ENCODE measurements at regions not wholly inside any gene's neighbourhood (a gene's known extent, or its start where the extent isn't known, plus 50 kb on each side); places are given as distances from the start of the nearest gene placed in this dataset.

- DNase-seq (ENCODE audit: low read depth in 2 of 2), result no peak
Observed at GRCh38 chr18:25724997-25725396, 365.4 kb downstream of the SS18 start.

GRCh38 chr18:25724121-25724520 lies 366.3 kb downstream of the SS18 start:
- DNase-seq (ENCODE audit: low read depth in 2 of 2), result no peak

GRCh38 chr18:25713103-25713502 lies 361.1 kb upstream of the ZNF521 start:
- no peak for DNase-seq (ENCODE audit: low read depth in 2 of 2)

- DNase-seq (ENCODE audit: low read depth in 2 of 2), result no peak
Observed at GRCh38 chr18:25710981-25711380, 359.0 kb upstream of the ZNF521 start.

GRCh38 chr18:25705650-25706049 lies 353.7 kb upstream of the ZNF521 start:
- DNase-seq (ENCODE audit: low read depth in 2 of 2), result no peak

GRCh38 chr18:25704494-25704893 lies 352.5 kb upstream of the ZNF521 start:
- DNase-seq (ENCODE audit: low read depth in 2 of 2), result no peak

- no peak for DNase-seq (ENCODE audit: low read depth in 2 of 2)
Observed at GRCh38 chr18:25704071-25704470, 352.1 kb upstream of the ZNF521 start.

GRCh38 chr18:25701821-25702220 lies 349.9 kb upstream of the ZNF521 start:
- no peak for DNase-seq (ENCODE audit: low read depth in 2 of 2)

GRCh38 chr18:25686960-25687500 lies 335.1 kb upstream of the ZNF521 start:
- no peak for DNase-seq (ENCODE audit: low read depth in 2 of 2)

- DNase-seq (ENCODE audit: low read depth in 2 of 2), result no peak
Observed at GRCh38 chr18:25685088-25685487, 333.1 kb upstream of the ZNF521 start.

GRCh38 chr18:25679491-25679890 lies 327.5 kb upstream of the ZNF521 start:
- DNase-seq (ENCODE audit: low read depth in 2 of 2), result no peak

- no peak for DNase-seq (ENCODE audit: low read depth in 2 of 2)
Observed at GRCh38 chr18:25678221-25678620, 326.3 kb upstream of the ZNF521 start.

- DNase-seq (ENCODE audit: low read depth in 2 of 2), result no peak
Observed at GRCh38 chr18:25675123-25675850, 323.3 kb upstream of the ZNF521 start.

GRCh38 chr18:25674183-25674582 lies 322.2 kb upstream of the ZNF521 start:
- no peak for DNase-seq (ENCODE audit: low read depth in 2 of 2)

- DNase-seq (ENCODE audit: low read depth in 2 of 2), result no peak
Observed at GRCh38 chr18:25672490-25672889, 320.5 kb upstream of the ZNF521 start.

GRCh38 chr18:25669741-25670140 lies 317.8 kb upstream of the ZNF521 start:
- DNase-seq (ENCODE audit: low read depth in 2 of 2), result no peak

GRCh38 chr18:25662272-25662671 lies 310.3 kb upstream of the ZNF521 start:
- no peak for DNase-seq (ENCODE audit: low read depth in 2 of 2)

GRCh38 chr18:25661831-25662230 lies 309.9 kb upstream of the ZNF521 start:
- DNase-seq (ENCODE audit: low read depth in 2 of 2), result no peak

- DNase-seq (ENCODE audit: low read depth in 2 of 2), result no peak
Observed at GRCh38 chr18:25659541-25659940, 307.6 kb upstream of the ZNF521 start.

- no peak for DNase-seq (ENCODE audit: low read depth in 2 of 2)
Observed at GRCh38 chr18:25658476-25658875, 306.5 kb upstream of the ZNF521 start.

GRCh38 chr18:25651553-25651952 lies 299.6 kb upstream of the ZNF521 start:
- no peak for DNase-seq (ENCODE audit: low read depth in 2 of 2)

- no peak for DNase-seq (ENCODE audit: low read depth in 2 of 2)
Observed at GRCh38 chr18:25650201-25650941, 298.4 kb upstream of the ZNF521 start.

GRCh38 chr18:25648716-25649260 lies 296.8 kb upstream of the ZNF521 start:
- no peak for DNase-seq (ENCODE audit: low read depth in 2 of 2)
